GM06990 (cell line): ENCODE measurements at regions not wholly inside any gene's neighbourhood (a gene's known extent, or its start where the extent isn't known, plus 50 kb on each side); places are given as distances from the start of the nearest gene placed in this dataset.

Experiments used
- DNase-seq: peaks from one replicate; pipeline ENCODE4 v3.0.0-alpha.2; 2011; ENCODE audit not compliant: insufficient read length; ENCODE audit errors: extremely low read depth
- H3K27me3 ChIP-seq: replicated peaks from 2 replicates; pipeline ENCODE4 v1.6.0; 2011; ENCODE audit warnings: low read length; ENCODE audit not compliant: control insufficient read depth, insufficient read depth
- H3K36me3 ChIP-seq: 2 replicates; pipeline ENCODE4 v1.5.1; 2011; ENCODE audit warnings: low read length; ENCODE audit not compliant: control insufficient read depth, insufficient read depth
- H3K4me3 ChIP-seq: replicated peaks from 2 replicates; pipeline ENCODE4 v1.5.1; 2011; ENCODE audit warnings: low read depth, mild to moderate bottlenecking, control low read depth, low read length
- CTCF ChIP-seq: IDR thresholded peaks from 2 replicates; pipeline ENCODE4 v1.5.1; 2011; ENCODE audit warnings: low read length, control low read depth, mild to moderate bottlenecking, inconsistent platforms; ENCODE audit not compliant: insufficient read depth, poor library complexity, severe bottlenecking

GRCh38 chr20:17885076-17885475, 83.5 kb downstream of the SNX5 start:
- Histone ChIP-seq H3K4me3 (no peak overlapping the region), H3K36me3 (no peaks in the 10 kb centered on the region), H3K27me3 (no peaks in the 10 kb centered on the region)
- no peak for TF ChIP-seq CTCF
- no peak for DNase-seq

- DNase-seq: no peak
- no peaks in the 10 kb centered on the region for H3K36me3 ChIP-seq
- TF ChIP-seq CTCF: no peak
- no peaks in the 10 kb centered on the region for H3K27me3 ChIP-seq
- no peak overlapping the region for H3K4me3 ChIP-seq
Measured at GRCh38 chr20:17884307-17885003, 84.1 kb downstream of the SNX5 start.

DNA sequence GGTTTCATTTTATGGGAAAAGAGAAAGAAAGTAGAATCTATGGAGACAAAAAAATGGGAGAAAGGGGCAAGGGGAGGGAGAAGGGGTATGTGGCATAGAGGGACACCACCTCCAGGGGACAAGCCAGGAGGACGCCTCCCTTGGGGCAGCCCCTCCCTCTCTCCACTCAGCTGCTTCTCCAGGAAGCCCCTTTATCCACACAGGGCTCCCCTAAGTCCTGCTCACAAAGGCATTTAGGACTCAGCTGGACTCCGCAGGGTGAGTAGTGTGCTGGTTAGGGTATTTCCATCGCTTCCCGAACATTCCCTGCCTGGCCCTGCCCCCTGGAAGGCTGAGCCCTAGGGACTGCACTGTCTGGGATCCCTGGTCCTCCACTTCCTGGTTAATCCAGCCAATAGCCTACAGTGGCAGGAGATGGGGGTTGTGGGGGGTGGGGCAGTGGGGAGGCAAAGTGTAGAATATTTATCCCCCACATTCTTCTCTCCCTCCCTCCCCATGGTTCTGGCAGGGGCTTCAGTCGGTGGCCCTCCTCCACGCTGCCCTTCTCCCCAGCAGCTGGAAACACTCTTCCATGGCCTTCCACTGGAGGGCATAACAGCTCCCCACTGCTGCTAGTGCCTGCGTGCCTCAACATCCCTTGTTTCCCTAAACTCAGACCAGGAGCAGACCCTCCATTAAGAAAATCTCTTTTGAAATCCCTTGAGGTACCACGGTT, 84.8 kb downstream of the SNX5 start:
- H3K36me3 ChIP-seq: no peaks in the 10 kb centered on the region
- H3K27me3 ChIP-seq: no peaks in the 10 kb centered on the region
- no peak for TF ChIP-seq CTCF
- no peak overlapping the region for H3K4me3 ChIP-seq
- DNase-seq: no peak

DNA sequence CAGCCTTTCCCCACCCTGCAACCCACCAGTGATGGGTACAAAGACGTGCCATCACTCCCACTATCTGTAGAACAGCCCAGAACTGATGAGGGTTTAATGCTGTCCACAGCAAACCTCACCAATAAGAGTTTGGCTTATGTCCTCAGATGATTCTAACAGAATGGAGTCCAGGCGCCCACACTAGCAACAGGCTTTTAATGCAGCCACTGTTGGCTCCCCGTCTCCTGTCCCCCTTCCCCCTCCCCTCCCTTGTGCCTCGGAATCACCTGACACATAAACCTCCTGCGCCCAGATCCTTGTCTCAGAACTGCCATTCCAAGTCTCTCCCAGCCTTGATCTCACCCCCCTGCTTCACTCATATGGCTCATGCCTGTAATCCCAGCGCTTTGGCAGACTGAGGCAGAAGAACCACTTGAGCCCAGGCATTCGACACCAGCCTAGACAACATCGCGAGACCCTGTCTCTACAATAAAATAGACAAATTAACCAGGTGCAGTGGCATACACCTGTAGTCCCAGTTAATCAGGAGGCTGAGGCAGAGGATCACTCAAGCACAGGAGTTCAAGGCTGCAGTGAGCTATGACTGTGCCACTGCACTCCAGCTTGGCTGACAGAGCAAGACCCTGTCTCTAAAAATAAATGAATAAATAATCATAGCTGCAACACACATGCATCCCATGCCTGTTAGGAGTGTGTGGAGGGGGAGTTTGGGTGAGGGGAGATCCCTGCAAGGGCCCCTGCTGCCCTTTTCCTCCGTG, 85.6 kb downstream of the SNX5 start:
- no peaks in the 10 kb centered on the region for H3K27me3 ChIP-seq
- no peak for DNase-seq
- H3K4me3 ChIP-seq: no peak overlapping the region
- no peaks in the 10 kb centered on the region for H3K36me3 ChIP-seq
- TF ChIP-seq CTCF: no peak

- no peak for DNase-seq
- TF ChIP-seq CTCF: no peak
- Histone ChIP-seq H3K36me3 (no peaks in the 10 kb centered on the region), H3K27me3 (no peaks in the 10 kb centered on the region), H3K4me3 (no peak overlapping the region)
Measured at GRCh38 chr20:17882065-17882833, 86.3 kb downstream of the SNX5 start.
